ENCODE measurements at regions not wholly inside any gene's neighbourhood (a gene's known extent, or its start where the extent isn't known, plus 50 kb on each side); places are given as distances from the start of the nearest gene placed in this dataset.

- TF ChIP-seq CTCF (IDR thresholded peaks at IDR 0.05) (no peak), POLR2AphosphoS5 (IDR thresholded peaks at IDR 0.05) (no peak), POLR2A (IDR thresholded peaks at IDR 0.05) (no peak)
Observed at GRCh38 chr16:13335879-13336278, 434.5 kb downstream of the SHISA9 start.
